ENCODE measurements at regions not wholly inside any gene's neighbourhood (a gene's known extent, or its start where the extent isn't known, plus 50 kb on each side); places are given as distances from the start of the nearest gene placed in this dataset.

DNA sequence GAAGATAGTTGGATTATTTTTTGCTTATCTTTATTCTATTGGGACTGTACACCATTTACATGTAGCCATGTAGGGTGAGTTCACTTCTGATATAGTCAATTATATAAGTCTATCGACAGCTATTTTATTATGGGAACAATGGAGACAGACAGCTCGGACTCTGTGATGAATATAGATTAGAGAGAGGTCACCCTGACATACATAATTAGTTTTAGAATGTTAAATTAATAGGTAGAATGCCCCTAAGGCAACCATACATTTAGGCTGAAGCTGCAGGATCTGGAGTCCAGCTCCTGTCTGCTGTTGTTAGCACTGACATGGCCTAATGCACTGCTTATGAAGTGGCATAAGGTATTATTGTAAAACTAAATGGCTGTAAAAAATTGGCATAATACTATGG lies 700.8 kb downstream of the MAT2B start:
- intact Hi-C loops (cut with DNase I; ENCODE audit: low total_unique reads): no loop called here
- no peaks in the 10 kb centered on the region for H3K27me3 ChIP-seq
- DNase-seq: no peak
- H3K36me3 ChIP-seq: no peaks in the 10 kb centered on the region
- H3K27ac ChIP-seq: no peak overlapping the region
- no peak overlapping the region for H3K4me3 ChIP-seq
- H3K4me1 ChIP-seq: no peaks in the 10 kb centered on the region
- no peaks in the 10 kb centered on the region for H3K9me3 ChIP-seq
- TF ChIP-seq, protein P1, sequence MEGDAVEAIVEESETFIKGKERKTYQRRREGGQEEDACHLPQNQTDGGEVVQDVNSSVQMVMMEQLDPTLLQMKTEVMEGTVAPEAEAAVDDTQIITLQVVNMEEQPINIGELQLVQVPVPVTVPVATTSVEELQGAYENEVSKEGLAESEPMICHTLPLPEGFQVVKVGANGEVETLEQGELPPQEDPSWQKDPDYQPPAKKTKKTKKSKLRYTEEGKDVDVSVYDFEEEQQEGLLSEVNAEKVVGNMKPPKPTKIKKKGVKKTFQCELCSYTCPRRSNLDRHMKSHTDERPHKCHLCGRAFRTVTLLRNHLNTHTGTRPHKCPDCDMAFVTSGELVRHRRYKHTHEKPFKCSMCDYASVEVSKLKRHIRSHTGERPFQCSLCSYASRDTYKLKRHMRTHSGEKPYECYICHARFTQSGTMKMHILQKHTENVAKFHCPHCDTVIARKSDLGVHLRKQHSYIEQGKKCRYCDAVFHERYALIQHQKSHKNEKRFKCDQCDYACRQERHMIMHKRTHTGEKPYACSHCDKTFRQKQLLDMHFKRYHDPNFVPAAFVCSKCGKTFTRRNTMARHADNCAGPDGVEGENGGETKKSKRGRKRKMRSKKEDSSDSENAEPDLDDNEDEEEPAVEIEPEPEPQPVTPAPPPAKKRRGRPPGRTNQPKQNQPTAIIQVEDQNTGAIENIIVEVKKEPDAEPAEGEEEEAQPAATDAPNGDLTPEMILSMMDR (IDR thresholded peaks at IDR 0.05): no peak

DNA sequence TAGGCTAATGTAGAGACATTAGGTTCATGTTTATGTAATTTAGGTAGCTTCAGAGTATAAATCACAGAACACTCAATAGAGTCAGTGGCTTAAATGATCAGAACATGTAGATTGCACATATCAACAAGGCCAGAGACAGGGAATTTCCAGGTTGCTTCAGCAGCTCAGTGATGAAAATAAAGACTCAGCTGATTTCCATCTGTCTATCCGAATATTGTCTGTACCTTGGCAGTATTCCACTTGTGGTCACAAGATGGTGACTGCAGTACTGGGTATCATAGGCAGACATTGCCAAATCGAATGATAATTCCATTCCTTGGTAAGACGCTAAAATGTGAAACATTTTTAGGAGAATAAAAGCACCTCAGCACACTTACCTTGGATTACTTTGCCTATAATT lies 702.2 kb downstream of the MAT2B start:
- Histone ChIP-seq H3K27me3 (no peaks in the 10 kb centered on the region), H3K9me3 (no peaks in the 10 kb centered on the region), H3K4me1 (no peaks in the 10 kb centered on the region), H3K36me3 (no peaks in the 10 kb centered on the region), H3K27ac (no peak overlapping the region), H3K4me3 (no peak overlapping the region)
- intact Hi-C loops (cut with DNase I; ENCODE audit: low total_unique reads): no loop called here
- DNase-seq: no peak
- TF ChIP-seq, protein P1 (IDR thresholded peaks at IDR 0.05): no peak

DNA sequence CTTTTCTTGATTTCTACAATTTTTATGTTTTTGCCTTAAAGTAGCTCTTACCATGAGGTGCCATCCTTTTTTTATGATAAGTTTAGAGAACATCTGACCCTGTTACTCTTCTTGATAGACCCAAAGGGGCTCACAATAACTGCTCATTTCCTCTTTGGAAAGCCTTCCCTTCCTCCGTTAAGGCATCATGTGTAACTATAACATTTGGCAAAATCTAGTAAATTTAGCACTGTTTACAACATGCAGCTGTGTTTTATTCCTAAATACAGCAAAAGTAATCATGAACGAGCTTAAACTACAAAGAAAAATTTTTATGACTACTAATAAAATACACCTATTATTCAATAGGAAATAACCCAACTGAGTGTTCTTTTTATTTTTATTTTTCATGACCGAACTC lies 705.1 kb downstream of the MAT2B start:
- intact Hi-C loops (cut with DNase I; ENCODE audit: low total_unique reads): no loop called here
- H3K27me3 ChIP-seq: no peaks in the 10 kb centered on the region
- no peak overlapping the region for H3K27ac ChIP-seq
- H3K36me3 ChIP-seq: no peaks in the 10 kb centered on the region
- H3K4me1 ChIP-seq: no peaks in the 10 kb centered on the region
- H3K9me3 ChIP-seq: no peaks in the 10 kb centered on the region
- H3K4me3 ChIP-seq: no peak overlapping the region
- DNase-seq: no peak
- TF ChIP-seq, protein P1 (IDR thresholded peaks at IDR 0.05): no peak

DNA sequence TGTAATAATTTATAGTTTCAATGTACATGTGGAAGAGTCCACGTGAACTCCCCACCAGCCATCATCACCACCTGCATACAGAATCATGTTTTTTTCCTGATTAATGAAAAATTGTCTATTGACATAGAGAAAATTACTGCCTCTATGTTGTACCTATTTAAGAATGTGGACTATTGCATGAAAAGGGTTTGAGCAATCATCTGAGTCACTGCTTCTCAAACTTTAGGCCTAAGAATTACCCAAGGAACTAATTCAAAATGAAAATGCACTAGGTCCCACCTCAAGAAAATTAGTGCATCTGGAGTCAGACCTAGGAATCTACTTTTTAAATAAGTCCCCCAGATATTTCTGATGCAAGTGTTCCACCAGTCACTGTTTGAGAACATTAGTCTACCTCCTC lies 709.3 kb downstream of the MAT2B start:
- intact Hi-C loops (cut with DNase I; ENCODE audit: low total_unique reads): no loop called here
- H3K4me3 ChIP-seq: no peak overlapping the region
- no peaks in the 10 kb centered on the region for H3K36me3 ChIP-seq
- H3K9me3 ChIP-seq: no peaks in the 10 kb centered on the region
- TF ChIP-seq, protein P1 (IDR thresholded peaks at IDR 0.05): no peak
- no peak overlapping the region for H3K27ac ChIP-seq
- no peaks in the 10 kb centered on the region for H3K27me3 ChIP-seq
- DNase-seq: no peak
- H3K4me1 ChIP-seq: no peaks in the 10 kb centered on the region

DNA sequence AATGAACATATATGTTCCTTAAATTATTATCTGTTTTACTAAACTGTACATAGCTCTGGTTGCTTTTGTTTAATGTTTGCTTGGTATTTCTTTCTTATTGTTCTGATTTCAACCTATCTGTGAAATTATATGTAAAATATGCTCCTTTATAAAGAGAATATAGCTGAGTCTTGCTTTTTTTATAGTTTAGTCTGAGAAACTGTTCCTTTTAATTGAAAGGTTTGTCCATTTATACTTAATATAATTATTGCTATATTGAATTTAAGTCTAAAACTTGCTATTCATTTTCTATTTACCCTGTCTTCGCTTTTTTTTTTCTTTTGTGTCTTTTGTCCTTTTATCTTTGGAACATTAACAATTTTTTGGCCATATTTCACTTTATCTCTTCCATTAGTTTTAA lies 712.0 kb downstream of the MAT2B start:
- no peak overlapping the region for H3K27ac ChIP-seq
- TF ChIP-seq, protein P1 (IDR thresholded peaks at IDR 0.05): no peak
- H3K27me3 ChIP-seq: no peaks in the 10 kb centered on the region
- no peak overlapping the region for H3K4me3 ChIP-seq
- intact Hi-C loops (cut with DNase I; ENCODE audit: low total_unique reads): no loop called here
- no peaks in the 10 kb centered on the region for H3K9me3 ChIP-seq
- no peak for DNase-seq
- H3K36me3 ChIP-seq: no peaks in the 10 kb centered on the region
- H3K4me1 ChIP-seq: no peaks in the 10 kb centered on the region

DNA sequence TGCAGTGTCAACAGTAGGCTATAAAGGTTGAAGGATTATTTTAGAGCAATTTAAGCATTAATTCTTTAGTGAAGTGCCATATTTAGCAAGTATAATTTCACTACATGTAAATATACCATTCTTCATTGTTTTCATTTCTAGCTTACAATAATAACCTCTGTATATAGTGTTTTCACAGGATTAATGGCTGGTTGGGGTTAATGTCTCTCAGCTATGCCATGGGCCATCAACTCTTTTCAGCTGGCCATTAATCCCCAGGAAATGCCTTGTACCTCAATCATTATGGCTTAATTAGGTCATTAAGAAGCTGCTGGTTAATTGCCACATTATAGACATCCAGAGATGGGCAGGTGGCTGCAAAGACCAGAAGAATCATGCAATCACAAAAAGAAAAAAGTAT lies 715.1 kb downstream of the MAT2B start:
- Histone ChIP-seq H3K27me3 (no peaks in the 10 kb centered on the region), H3K4me3 (no peak overlapping the region), H3K36me3 (no peaks in the 10 kb centered on the region), H3K9me3 (no peaks in the 10 kb centered on the region), H3K4me1 (no peaks in the 10 kb centered on the region), H3K27ac (no peak overlapping the region)
- no peak for DNase-seq
- intact Hi-C loops (cut with DNase I; ENCODE audit: low total_unique reads): no loop called here
- TF ChIP-seq, protein P1 (IDR thresholded peaks at IDR 0.05): no peak

Measured in tibial artery (tissue), 4 donors.